ENCODE measurements at regions not wholly inside any gene's neighbourhood (a gene's known extent, or its start where the extent isn't known, plus 50 kb on each side); places are given as distances from the start of the nearest gene placed in this dataset.
"Not testable (repeated sequence)": the region's sequence is repeated elsewhere in the genome, so short reads cannot be mapped to it uniquely, and the experiment has no call there.

GRCh38 chr13:53415135-53415534, 386.5 kb downstream of the OLFM4 start:
- DNase-seq (no peak), ATAC-seq (no peak)
- Mint-ChIP-seq H3K4me3 (no peak overlapping the region), H3K4me1 (no peaks in the 10 kb centered on the region), H3K27me3 (no peaks in the 10 kb centered on the region), H3K36me3 (ENCODE audit: low read depth) (no peaks in the 10 kb centered on the region), H3K27ac (no peak overlapping the region)
- H3K9me3 ChIP-seq (ENCODE audit: control insufficient read depth, low read length, poor library complexity, severe bottlenecking) = no peaks in the 10 kb centered on the region

- DNase-seq (no peak), ATAC-seq (no peak)
- Mint-ChIP-seq H3K36me3 (ENCODE audit: low read depth) (no peaks in the 10 kb centered on the region), H3K4me3 (no peak overlapping the region), H3K4me1 (no peaks in the 10 kb centered on the region), H3K27me3 (no peaks in the 10 kb centered on the region), H3K27ac (no peak overlapping the region)
- H3K9me3 ChIP-seq (ENCODE audit: control insufficient read depth, low read length, poor library complexity, severe bottlenecking) = no peaks in the 10 kb centered on the region
Observed at GRCh38 chr13:53417601-53418000, 389.0 kb downstream of the OLFM4 start.

- no peaks in the 10 kb centered on the region for H3K9me3 ChIP-seq (ENCODE audit: control insufficient read depth, low read length, poor library complexity, severe bottlenecking)
- no peaks in the 10 kb centered on the region for H3K36me3 Mint-ChIP-seq (ENCODE audit: low read depth)
- ATAC-seq (no peak), DNase-seq (no peak)
- no peaks in the 10 kb centered on the region for H3K27me3 Mint-ChIP-seq
- no peaks in the 10 kb centered on the region for H3K4me1 Mint-ChIP-seq
- H3K4me3 Mint-ChIP-seq = no peak overlapping the region
- no peak overlapping the region for H3K27ac Mint-ChIP-seq
Observed at GRCh38 chr13:53422415-53422814, 393.8 kb downstream of the OLFM4 start.

- no peak overlapping the region for H3K4me3 Mint-ChIP-seq
- H3K27me3 Mint-ChIP-seq = no peaks in the 10 kb centered on the region
- DNase-seq = no peak
- H3K36me3 Mint-ChIP-seq (ENCODE audit: low read depth) = no peaks in the 10 kb centered on the region
- H3K9me3 ChIP-seq (ENCODE audit: control insufficient read depth, low read length, poor library complexity, severe bottlenecking) = no peaks in the 10 kb centered on the region
- H3K27ac Mint-ChIP-seq = no peak overlapping the region
- ATAC-seq = no peak
- H3K4me1 Mint-ChIP-seq = no peaks in the 10 kb centered on the region
Observed at GRCh38 chr13:53436396-53436795, 407.8 kb downstream of the OLFM4 start.

GRCh38 chr13:53439439-53440225, 411.0 kb downstream of the OLFM4 start:
- Mint-ChIP-seq H3K27ac (no peak overlapping the region), H3K27me3 (no peaks in the 10 kb centered on the region), H3K36me3 (ENCODE audit: low read depth) (no peaks in the 10 kb centered on the region), H3K4me1 (no peaks in the 10 kb centered on the region), H3K4me3 (no peak overlapping the region)
- H3K9me3 ChIP-seq (ENCODE audit: control insufficient read depth, low read length, poor library complexity, severe bottlenecking) = no peaks in the 10 kb centered on the region
- no peak for ATAC-seq
- no peak for DNase-seq

- DNase-seq = no peak
- peaks cover 3% of the 10 kb centered on the region for H3K9me3 ChIP-seq (ENCODE audit: control insufficient read depth, low read length, poor library complexity, severe bottlenecking)
- no peaks in the 10 kb centered on the region for H3K36me3 Mint-ChIP-seq (ENCODE audit: low read depth)
- no peaks in the 10 kb centered on the region for H3K27me3 Mint-ChIP-seq
- no peak overlapping the region for H3K27ac Mint-ChIP-seq
- ATAC-seq = no peak
- no peaks in the 10 kb centered on the region for H3K4me1 Mint-ChIP-seq
- H3K4me3 Mint-ChIP-seq = no peak overlapping the region
Observed at GRCh38 chr13:53442979-53443378, 414.4 kb downstream of the OLFM4 start.

GRCh38 chr13:53445686-53446085, 417.1 kb downstream of the OLFM4 start:
- Mint-ChIP-seq H3K27me3 (no peaks in the 10 kb centered on the region), H3K4me1 (no peaks in the 10 kb centered on the region), H3K36me3 (ENCODE audit: low read depth) (no peaks in the 10 kb centered on the region), H3K27ac (no peak overlapping the region), H3K4me3 (no peak overlapping the region)
- DNase-seq (no peak), ATAC-seq (no peak)
- peaks cover 3% of the 10 kb centered on the region for H3K9me3 ChIP-seq (ENCODE audit: control insufficient read depth, low read length, poor library complexity, severe bottlenecking)

GRCh38 chr13:53447456-53447855, 418.8 kb downstream of the OLFM4 start:
- no peak for ATAC-seq
- Mint-ChIP-seq H3K27ac (no peak overlapping the region), H3K36me3 (ENCODE audit: low read depth) (no peaks in the 10 kb centered on the region)

GRCh38 chr13:53447863-53448262, 419.2 kb downstream of the OLFM4 start:
- Mint-ChIP-seq H3K4me1 (no peaks in the 10 kb centered on the region), H3K27ac (no peak overlapping the region), H3K27me3 (no peaks in the 10 kb centered on the region), H3K4me3 (no peak overlapping the region), H3K36me3 (ENCODE audit: low read depth) (no peaks in the 10 kb centered on the region)
- ATAC-seq (no peak), DNase-seq (no peak)
- peaks cover 3% of the 10 kb centered on the region for H3K9me3 ChIP-seq (ENCODE audit: control insufficient read depth, low read length, poor library complexity, severe bottlenecking)

More at GRCh38 chr13:53447456-53447855, 418.8 kb downstream of the OLFM4 start:
- no peaks in the 10 kb centered on the region for H3K27me3 Mint-ChIP-seq
- no peaks in the 10 kb centered on the region for H3K4me1 Mint-ChIP-seq
- H3K4me3 Mint-ChIP-seq = no peak overlapping the region
- DNase-seq = no peak
- peaks cover 3% of the 10 kb centered on the region for H3K9me3 ChIP-seq (ENCODE audit: control insufficient read depth, low read length, poor library complexity, severe bottlenecking)

- H3K27me3 Mint-ChIP-seq; H3K27ac Mint-ChIP-seq; ATAC-seq; DNase-seq; H3K9me3 ChIP-seq (ENCODE audit: control insufficient read depth, low read length, poor library complexity, severe bottlenecking); H3K4me1 Mint-ChIP-seq; H3K36me3 Mint-ChIP-seq (ENCODE audit: low read depth); H3K4me3 Mint-ChIP-seq: not testable (repeated sequence)
Observed at GRCh38 chr13:53452263-53452808, 423.7 kb downstream of the OLFM4 start.

- H3K4me1 Mint-ChIP-seq = no peaks in the 10 kb centered on the region
- ATAC-seq (no peak), DNase-seq (no peak)
- H3K9me3 ChIP-seq (ENCODE audit: control insufficient read depth, low read length, poor library complexity, severe bottlenecking) = no peaks in the 10 kb centered on the region
- no peak overlapping the region for H3K27ac Mint-ChIP-seq
- no peak overlapping the region for H3K4me3 Mint-ChIP-seq
- H3K36me3 Mint-ChIP-seq (ENCODE audit: low read depth) = no peaks in the 10 kb centered on the region
- no peaks in the 10 kb centered on the region for H3K27me3 Mint-ChIP-seq
Observed at GRCh38 chr13:53460796-53461195, 432.2 kb downstream of the OLFM4 start.

GRCh38 chr13:53463106-53463505, 434.5 kb downstream of the OLFM4 start:
- ATAC-seq (no peak), DNase-seq (no peak)
- Mint-ChIP-seq H3K27me3 (no peaks in the 10 kb centered on the region), H3K4me1 (no peaks in the 10 kb centered on the region), H3K36me3 (ENCODE audit: low read depth) (no peaks in the 10 kb centered on the region), H3K4me3 (no peak overlapping the region), H3K27ac (no peak overlapping the region)
- H3K9me3 ChIP-seq (ENCODE audit: control insufficient read depth, low read length, poor library complexity, severe bottlenecking) = no peaks in the 10 kb centered on the region

GRCh38 chr13:53466576-53466975, 438.0 kb downstream of the OLFM4 start:
- no peaks in the 10 kb centered on the region for H3K36me3 Mint-ChIP-seq (ENCODE audit: low read depth)
- ATAC-seq = no peak
- no peak overlapping the region for H3K4me3 Mint-ChIP-seq
- H3K9me3 ChIP-seq (ENCODE audit: control insufficient read depth, low read length, poor library complexity, severe bottlenecking) = no peaks in the 10 kb centered on the region
- no peaks in the 10 kb centered on the region for H3K27me3 Mint-ChIP-seq
- H3K27ac Mint-ChIP-seq = no peak overlapping the region
- no peaks in the 10 kb centered on the region for H3K4me1 Mint-ChIP-seq
- no peak for DNase-seq

GRCh38 chr13:53473397-53473796, 444.8 kb downstream of the OLFM4 start:
- Mint-ChIP-seq H3K4me1 (no peaks in the 10 kb centered on the region), H3K4me3 (no peak overlapping the region), H3K27me3 (no peaks in the 10 kb centered on the region), H3K27ac (no peak overlapping the region), H3K36me3 (ENCODE audit: low read depth) (no peaks in the 10 kb centered on the region)
- no peak for ATAC-seq
- no peak for DNase-seq
- H3K9me3 ChIP-seq (ENCODE audit: control insufficient read depth, low read length, poor library complexity, severe bottlenecking) = no peaks in the 10 kb centered on the region

All from T-helper 17 cell (primary cell).